OCI-LY7 (cell line): ENCODE measurements at regions not wholly inside any gene's neighbourhood (a gene's known extent, or its start where the extent isn't known, plus 50 kb on each side); places are given as distances from the start of the nearest gene placed in this dataset.

ENCODE experiments used
- BruUV-seq: library from RNA; stranded (reverse); fragments of 400-500 nt; replicated peaks from 2 replicates; lab custom pipeline; 2021; lab: Mats Ljungman, UMichigan
- CTCF ChIA-PET: fragments of 300-600 bp; sonication (Branson Sonifier 250); formaldehyde crosslinking; loops from one replicate; lab custom pipeline; 2022; ENCODE audit warnings: antibody characterized with exemption; ENCODE audit not compliant: unreplicated experiment; lab: Charles Lee
- POLR2A ChIA-PET: fragments of 300-600 bp; sonication (Branson Sonifier 250); formaldehyde crosslinking; loops from one replicate; lab custom pipeline; 2022; ENCODE audit warnings: antibody characterized with exemption; lab: Charles Lee
- DNase-seq: peaks from one replicate; pipeline ENCODE4 v3.0.0-alpha.2; 2015; ENCODE audit warnings: low spot score
- H2AFZ ChIP-seq: fragments of 200-600 bp; sonication (generic), shearing (Covaris generic); 2 replicates; pipeline ENCODE4 v1.6.1; 2014; ENCODE audit warnings: mild to moderate bottlenecking, antibody characterized with exemption, low read length, moderate library complexity
- H3K27ac ChIP-seq: fragments of 200-600 bp; sonication (generic); 2 replicates; pipeline ENCODE4 v1.5.1; 2014; ENCODE audit warnings: mixed run types, low read depth, mild to moderate bottlenecking, moderate library complexity, low read length, inconsistent platforms; ENCODE audit not compliant: poor library complexity, severe bottlenecking
- H3K36me3 ChIP-seq: fragments of 200-600 bp; sonication (generic); 2 replicates; pipeline ENCODE4 v1.6.1; 2014; ENCODE audit warnings: mild to moderate bottlenecking, antibody characterized with exemption, low read length, moderate library complexity, mixed read lengths; ENCODE audit not compliant: insufficient read depth
- H3K4me1 ChIP-seq: fragments of 200-600 bp; sonication (generic); 2 replicates; pipeline ENCODE4 v1.5.1; 2014; ENCODE audit warnings: mild to moderate bottlenecking, low read length; ENCODE audit not compliant: insufficient read depth, poor library complexity, severe bottlenecking
- H3K4me2 ChIP-seq: fragments of 200-600 bp; sonication (generic); 2 replicates; pipeline ENCODE4 v1.6.1; 2014; ENCODE audit warnings: mild to moderate bottlenecking, low read length
- H3K4me3 ChIP-seq: fragments of 200-600 bp; sonication (generic); 2 replicates; pipeline ENCODE4 v1.5.1; 2014; ENCODE audit warnings: mild to moderate bottlenecking, low read depth, low read length; ENCODE audit not compliant: poor library complexity, severe bottlenecking
- H3K79me2 ChIP-seq: fragments of 200-600 bp; sonication (generic); 2 replicates; pipeline ENCODE4 v1.6.1; 2016; ENCODE audit warnings: low read depth, mild to moderate bottlenecking, low read length, moderate library complexity, mixed read lengths; ENCODE audit not compliant: insufficient read depth
- H3K9me2 ChIP-seq: fragments of 200-600 bp; sonication (generic); 2 replicates; pipeline ENCODE4 v1.6.1; 2016; ENCODE audit warnings: mild to moderate bottlenecking, low read length, mixed read lengths; ENCODE audit not compliant: insufficient read depth
- H3K9me3 ChIP-seq: fragments of 200-600 bp; sonication (generic); 2 replicates; pipeline ENCODE4 v1.6.1; 2014; ENCODE audit warnings: mild to moderate bottlenecking, mixed run types, low read length, mixed read lengths
- H4K20me1 ChIP-seq: fragments of 200-600 bp; sonication (generic); 2 replicates; pipeline ENCODE4 v1.6.1; 2014; ENCODE audit warnings: mild to moderate bottlenecking, antibody characterized with exemption, low read length, moderate library complexity, mixed read lengths; ENCODE audit not compliant: insufficient read depth
- CTCF ChIP-seq: fragments of 200-600 bp; sonication (generic); conservative IDR thresholded peaks from 2 replicates; pipeline ENCODE4 v1.5.1; 2014; ENCODE audit warnings: mild to moderate bottlenecking, antibody characterized with exemption, low read length, moderate library complexity, mixed read lengths
- EZH2phosphoT487 ChIP-seq: fragments of 200-600 bp; sonication (generic); IDR thresholded peaks from 2 replicates; pipeline ENCODE4 v1.6.1; 2018; ENCODE audit warnings: low read depth, borderline replicate concordance, mild to moderate bottlenecking, mixed run types, antibody characterized with exemption, low read length, moderate library complexity, mixed read lengths
- intact Hi-C: fragments of 100-400 bp; cut with micrococcal nuclease; formaldehyde crosslinking; loops from one replicate; pipeline ENCODE4 v1.10.0; 2022; ENCODE audit not compliant: unreplicated experiment

GRCh38 chr22:47620391-47620790 is 857.9 kb downstream of the TBC1D22A start:
- Histone ChIP-seq H3K9me2 (no peaks in the 10 kb centered on the region), H4K20me1 (no peaks in the 10 kb centered on the region), H2AFZ (no peak overlapping the region), H3K4me3 (no peak overlapping the region), H3K9me3 (no peaks in the 10 kb centered on the region), H3K4me2 (no peak overlapping the region), H3K36me3 (no peaks in the 10 kb centered on the region), H3K27ac (no peak overlapping the region), H3K4me1 (no peaks in the 10 kb centered on the region), H3K79me2 (no peaks in the 10 kb centered on the region)
- ChIA-PET CTCF (no interaction called here), POLR2A (no interaction called here)
- no TSS peak for BruUV-seq
- TF ChIP-seq CTCF (no peak), EZH2phosphoT487 (no peak)
- DNase-seq, result no peak
- intact Hi-C loops, result no loop called here

- Histone ChIP-seq H3K9me2 (no peaks in the 10 kb centered on the region), H3K27ac (no peak overlapping the region), H3K36me3 (no peaks in the 10 kb centered on the region), H3K4me1 (no peaks in the 10 kb centered on the region), H2AFZ (no peak overlapping the region), H3K79me2 (no peaks in the 10 kb centered on the region), H3K4me2 (no peak overlapping the region), H4K20me1 (no peaks in the 10 kb centered on the region), H3K9me3 (no peaks in the 10 kb centered on the region), H3K4me3 (no peak overlapping the region)
- BruUV-seq, result no TSS peak
- CTCF ChIA-PET, result no interaction called here
- POLR2A ChIA-PET, result no interaction called here
- no peak for DNase-seq
- TF ChIP-seq EZH2phosphoT487 (no peak), CTCF (no peak)
- intact Hi-C loops, result no loop called here
These were observed 857.2 kb downstream of the TBC1D22A start for GRCh38 chr22:47619631-47620030.

GRCh38 chr22:47618180-47619010 is 855.9 kb downstream of the TBC1D22A start:
- ChIA-PET CTCF (no interaction called here), POLR2A (no interaction called here)
- no peaks in the 10 kb centered on the region for H3K4me1 ChIP-seq
- no peak overlapping the region for H2AFZ ChIP-seq
- H3K9me3 ChIP-seq, result no peaks in the 10 kb centered on the region
- BruUV-seq, result no TSS peak
- no peak overlapping the region for H3K27ac ChIP-seq
- no peak overlapping the region for H3K4me3 ChIP-seq
- H3K36me3 ChIP-seq, result no peaks in the 10 kb centered on the region
- H3K9me2 ChIP-seq, result no peaks in the 10 kb centered on the region
- no peak for DNase-seq
- no peak overlapping the region for H3K4me2 ChIP-seq
- no peaks in the 10 kb centered on the region for H4K20me1 ChIP-seq
- TF ChIP-seq CTCF (no peak), EZH2phosphoT487 (no peak)
- intact Hi-C loops, result no loop called here
- H3K79me2 ChIP-seq, result no peaks in the 10 kb centered on the region
